Vagina (tissue), 2 donors: ENCODE measurements at regions not wholly inside any gene's neighbourhood (a gene's known extent, or its start where the extent isn't known, plus 50 kb on each side); places are given as distances from the start of the nearest gene placed in this dataset.

ENCODE experiments used
- DNase-seq, 2 donors: peaks; one replicate each; pipeline ENCODE4 v3.0.0-alpha.2; 2017; ENCODE audit errors: extremely low spot score in 2 of 2
- H3K27ac ChIP-seq: fragments of 200-600 bp; sonication (generic); one replicate; pipeline ENCODE4 v1.5.1; 2019
- H3K27me3 ChIP-seq: fragments of 200-600 bp; sonication (generic); one replicate; pipeline ENCODE4 v1.5.1; 2019
- H3K36me3 ChIP-seq, 2 donors: fragments of 200-600 bp; sonication (generic); one replicate each; pipeline ENCODE4 v1.5.1; 2017 to 2019
- H3K4me1 ChIP-seq: fragments of 200-600 bp; sonication (generic); one replicate; pipeline ENCODE4 v1.5.1; 2019
- H3K4me3 ChIP-seq, 2 donors: fragments of 200-600 bp; sonication (generic); 1 replicate in 1 of 2; 2 replicates in 1 of 2; pipeline ENCODE4 v1.5.1; 2016 to 2019
- H3K9me3 ChIP-seq: fragments of 200-600 bp; sonication (generic); one replicate; pipeline ENCODE4 v1.5.1; 2019
- POLR2A ChIP-seq, 2 donors: fragments of 450-650 bp; IDR thresholded peaks; one replicate each; pipeline ENCODE4 v1.6.1; 2017; ENCODE audit warnings: antibody characterized with exemption in 2 of 2, mild to moderate bottlenecking in 2 of 2, moderate library complexity in 2 of 2
- POLR2AphosphoS5 ChIP-seq, 2 donors: sonication (generic); formaldehyde crosslinking; IDR thresholded peaks; one replicate each; pipeline ENCODE4 v1.9.0; 2017; ENCODE audit warnings: antibody characterized with exemption in 2 of 2, mild to moderate bottlenecking in 2 of 2, low read depth in 1 of 2; ENCODE audit not compliant: insufficient read depth in 1 of 2
- intact Hi-C: fragments of 100-400 bp; cut with DNase I; formaldehyde crosslinking; loops from one replicate; pipeline ENCODE4 v1.15.1; 2023
- TF ChIP-seq, protein P1 (sequence below), 3 experiments: fragments of 450-650 bp in 2 of 3; fragments of 200-600 bp in 1 of 3; sonication (generic) in 1 of 3; IDR thresholded peaks; one replicate each; pipeline ENCODE4 v1.5.1; 2017 to 2019; ENCODE audit warnings: antibody characterized with exemption in 3 of 3, mild to moderate bottlenecking in 2 of 3, moderate library complexity in 2 of 3

- H3K36me3 ChIP-seq, result no peaks in the 10 kb centered on the region
- H3K4me3 ChIP-seq, result no peak overlapping the region
- DNase-seq, result peak; percentile 69 to 70
- no peaks in the 10 kb centered on the region for H3K9me3 ChIP-seq
- H3K27ac ChIP-seq, result no peak overlapping the region
- H3K27me3 ChIP-seq, result no peaks in the 10 kb centered on the region
- TF ChIP-seq POLR2A (IDR thresholded peaks at IDR 0.05) (no peak), POLR2AphosphoS5 (IDR thresholded peaks at IDR 0.05; ENCODE audit: insufficient read depth in 1 of 2, low read depth in 1 of 2) (no peak)
- TF ChIP-seq, protein P1, sequence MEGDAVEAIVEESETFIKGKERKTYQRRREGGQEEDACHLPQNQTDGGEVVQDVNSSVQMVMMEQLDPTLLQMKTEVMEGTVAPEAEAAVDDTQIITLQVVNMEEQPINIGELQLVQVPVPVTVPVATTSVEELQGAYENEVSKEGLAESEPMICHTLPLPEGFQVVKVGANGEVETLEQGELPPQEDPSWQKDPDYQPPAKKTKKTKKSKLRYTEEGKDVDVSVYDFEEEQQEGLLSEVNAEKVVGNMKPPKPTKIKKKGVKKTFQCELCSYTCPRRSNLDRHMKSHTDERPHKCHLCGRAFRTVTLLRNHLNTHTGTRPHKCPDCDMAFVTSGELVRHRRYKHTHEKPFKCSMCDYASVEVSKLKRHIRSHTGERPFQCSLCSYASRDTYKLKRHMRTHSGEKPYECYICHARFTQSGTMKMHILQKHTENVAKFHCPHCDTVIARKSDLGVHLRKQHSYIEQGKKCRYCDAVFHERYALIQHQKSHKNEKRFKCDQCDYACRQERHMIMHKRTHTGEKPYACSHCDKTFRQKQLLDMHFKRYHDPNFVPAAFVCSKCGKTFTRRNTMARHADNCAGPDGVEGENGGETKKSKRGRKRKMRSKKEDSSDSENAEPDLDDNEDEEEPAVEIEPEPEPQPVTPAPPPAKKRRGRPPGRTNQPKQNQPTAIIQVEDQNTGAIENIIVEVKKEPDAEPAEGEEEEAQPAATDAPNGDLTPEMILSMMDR (IDR thresholded peaks at IDR 0.05), result no peak
- H3K4me1 ChIP-seq, result peaks cover 33% of the 10 kb centered on the region
- intact Hi-C loops, result no loop called here
These were observed 128.3 kb upstream of the HS6ST1 start for GRCh38 chr2:128446874-128447537.

GRCh38 chr2:128447538-128447995 is 128.9 kb upstream of the HS6ST1 start:
- H3K27ac ChIP-seq, result no peak overlapping the region
- DNase-seq, result peak; percentile 19 to 49
- TF ChIP-seq POLR2AphosphoS5 (IDR thresholded peaks at IDR 0.05; ENCODE audit: insufficient read depth in 1 of 2, low read depth in 1 of 2) (no peak), POLR2A (IDR thresholded peaks at IDR 0.05) (no peak)
- TF ChIP-seq, protein P1 (IDR thresholded peaks at IDR 0.05), result no peak
- H3K4me3 ChIP-seq, result no peak overlapping the region
- H3K9me3 ChIP-seq, result no peaks in the 10 kb centered on the region
- peaks cover 28% of the 10 kb centered on the region for H3K4me1 ChIP-seq
- H3K36me3 ChIP-seq, result no peaks in the 10 kb centered on the region
- H3K27me3 ChIP-seq, result no peaks in the 10 kb centered on the region
- intact Hi-C loops, result no loop called here

DNA sequence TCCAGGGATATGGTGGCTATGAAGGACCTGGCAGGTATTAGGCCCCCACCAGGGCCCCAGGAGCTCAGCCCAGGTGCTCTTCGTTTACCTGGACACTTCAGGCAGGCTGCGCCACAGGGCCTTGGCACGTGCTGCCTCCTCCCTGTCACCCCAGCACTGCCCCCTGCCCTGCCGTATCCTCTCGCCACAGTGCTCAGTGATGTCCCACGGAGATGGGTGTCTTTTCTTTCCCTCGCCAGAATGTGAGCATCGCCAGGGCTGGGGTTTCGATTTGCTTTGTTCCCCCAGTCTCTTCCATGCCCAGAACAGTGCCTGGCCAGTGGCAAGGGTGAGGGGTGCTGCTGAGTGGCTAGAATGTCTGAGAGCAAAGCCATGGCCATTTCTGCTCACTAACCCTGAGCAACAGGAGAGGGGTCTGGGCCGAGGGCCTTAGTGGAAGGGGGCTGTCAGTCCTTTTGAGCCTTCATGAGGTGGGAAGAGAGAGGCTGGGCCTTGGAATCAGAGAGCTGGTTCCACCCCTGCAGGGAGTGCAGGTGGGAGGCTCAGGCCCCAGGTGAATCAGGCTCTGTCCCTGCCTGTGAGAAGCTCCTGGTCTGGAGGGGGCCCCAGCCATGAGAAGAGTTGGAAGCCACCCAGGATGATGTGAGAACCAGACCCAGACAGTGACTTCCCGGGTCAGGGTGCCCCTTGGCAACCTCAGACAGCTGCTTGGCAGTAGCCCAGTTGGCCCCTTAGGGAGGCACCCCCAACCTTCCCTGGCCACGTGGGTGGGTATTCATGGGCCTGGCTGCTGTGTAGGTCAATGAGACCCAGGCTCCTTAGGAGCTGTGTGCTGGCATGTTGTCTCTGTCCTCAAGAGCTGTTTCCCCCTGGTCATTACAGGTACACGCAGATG is 129.9 kb upstream of the HS6ST1 start:
- intact Hi-C loops, result no loop called here
- DNase-seq, result peak; percentile 67 to 83
- no peak overlapping the region for H3K4me3 ChIP-seq

GRCh38 chr2:128449226-128450061 is 130.8 kb upstream of the HS6ST1 start:
- Histone ChIP-seq H3K4me3 (no peak overlapping the region), H3K36me3 (no peaks in the 10 kb centered on the region), H3K4me1 (peaks cover 20% of the 10 kb centered on the region), H3K27me3 (no peaks in the 10 kb centered on the region), H3K27ac (no peak overlapping the region), H3K9me3 (no peaks in the 10 kb centered on the region)
- DNase-seq, result peak; percentile 78 to 90
- intact Hi-C loops, result no loop called here
- TF ChIP-seq, protein P1 (IDR thresholded peaks at IDR 0.05), result no peak
- TF ChIP-seq POLR2AphosphoS5 (IDR thresholded peaks at IDR 0.05; ENCODE audit: insufficient read depth in 1 of 2, low read depth in 1 of 2), result no peak
- TF ChIP-seq POLR2A (IDR thresholded peaks at IDR 0.05), result no peak

More for the DNA sequence above, 129.9 kb upstream of the HS6ST1 start:
- TF ChIP-seq, protein P1 (IDR thresholded peaks at IDR 0.05), result no peak
- TF ChIP-seq POLR2AphosphoS5 (IDR thresholded peaks at IDR 0.05; ENCODE audit: insufficient read depth in 1 of 2, low read depth in 1 of 2) (no peak), POLR2A (IDR thresholded peaks at IDR 0.05) (no peak)
- Histone ChIP-seq H3K9me3 (no peaks in the 10 kb centered on the region), H3K27ac (no peak overlapping the region), H3K27me3 (no peaks in the 10 kb centered on the region), H3K36me3 (no peaks in the 10 kb centered on the region), H3K4me1 (peaks cover 20% of the 10 kb centered on the region)
